Progenitor cell of endocrine pancreas (in vitro differentiated cells): ENCODE measurements at regions not wholly inside any gene's neighbourhood (a gene's known extent, or its start where the extent isn't known, plus 50 kb on each side); places are given as distances from the start of the nearest gene placed in this dataset.

Source experiments
- DNase-seq: peaks from one replicate; pipeline ENCODE4 v3.0.0; 2021; ENCODE audit warnings: low spot score; ENCODE audit not compliant: unreplicated experiment
- H3K27ac Mint-ChIP-seq: 2 replicates; pipeline ENCODE4 v1.8.0; 2021; ENCODE audit warnings: mild to moderate bottlenecking, moderate library complexity, mixed read lengths
- H3K27me3 Mint-ChIP-seq: 2 replicates; pipeline ENCODE4 v1.8.0; 2021; ENCODE audit warnings: mixed read lengths
- H3K36me3 Mint-ChIP-seq: 2 replicates; pipeline ENCODE4 v1.8.0; 2022; ENCODE audit warnings: mixed read lengths; ENCODE audit not compliant: insufficient read depth
- H3K4me1 Mint-ChIP-seq: 2 replicates; pipeline ENCODE4 v1.8.0; 2021; ENCODE audit warnings: low read depth, mixed read lengths
- H3K4me3 Mint-ChIP-seq: 2 replicates; pipeline ENCODE4 v1.8.0; 2021; ENCODE audit warnings: low read depth, mild to moderate bottlenecking, moderate library complexity, mixed read lengths
- H3K9me3 Mint-ChIP-seq: 2 replicates; pipeline ENCODE4 v1.8.0; 2021; ENCODE audit warnings: low read depth, mixed read lengths
- TF ChIP-seq, protein P1 (sequence below): fragments of 200-600 bp; sonication (generic); IDR thresholded peaks from one replicate; pipeline ENCODE4 v1.5.0; 2021; ENCODE audit warnings: antibody characterized with exemption, mild to moderate bottlenecking; ENCODE audit not compliant: unreplicated experiment

DNA sequence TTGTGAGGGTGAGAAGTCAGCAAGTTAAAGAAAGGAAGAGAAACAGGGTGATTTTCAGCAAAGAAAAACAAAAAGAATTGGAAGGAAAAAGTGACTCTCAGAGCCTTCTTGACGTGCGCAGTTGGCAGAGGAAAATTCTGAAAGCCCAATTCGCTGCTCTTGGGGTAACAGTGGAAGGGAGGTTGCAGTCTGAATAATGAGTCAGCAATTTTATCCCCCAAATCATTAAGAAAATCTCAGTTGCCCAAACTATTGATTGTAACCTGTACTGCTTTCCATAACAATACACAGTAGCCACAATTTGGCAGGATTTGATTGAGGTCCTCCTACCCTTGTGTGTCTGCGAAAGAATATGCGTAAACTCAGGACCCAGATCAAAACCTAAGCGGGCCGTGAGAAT lies 309.1 kb downstream of the EMP1 start:
- Mint-ChIP-seq H3K27ac (no peak overlapping the region), H3K4me1 (no peaks in the 10 kb centered on the region), H3K9me3 (no peaks in the 10 kb centered on the region), H3K27me3 (peaks cover 3% of the 10 kb centered on the region), H3K4me3 (no peak overlapping the region), H3K36me3 (no peaks in the 10 kb centered on the region)
- no peak for DNase-seq
- TF ChIP-seq, protein P1, sequence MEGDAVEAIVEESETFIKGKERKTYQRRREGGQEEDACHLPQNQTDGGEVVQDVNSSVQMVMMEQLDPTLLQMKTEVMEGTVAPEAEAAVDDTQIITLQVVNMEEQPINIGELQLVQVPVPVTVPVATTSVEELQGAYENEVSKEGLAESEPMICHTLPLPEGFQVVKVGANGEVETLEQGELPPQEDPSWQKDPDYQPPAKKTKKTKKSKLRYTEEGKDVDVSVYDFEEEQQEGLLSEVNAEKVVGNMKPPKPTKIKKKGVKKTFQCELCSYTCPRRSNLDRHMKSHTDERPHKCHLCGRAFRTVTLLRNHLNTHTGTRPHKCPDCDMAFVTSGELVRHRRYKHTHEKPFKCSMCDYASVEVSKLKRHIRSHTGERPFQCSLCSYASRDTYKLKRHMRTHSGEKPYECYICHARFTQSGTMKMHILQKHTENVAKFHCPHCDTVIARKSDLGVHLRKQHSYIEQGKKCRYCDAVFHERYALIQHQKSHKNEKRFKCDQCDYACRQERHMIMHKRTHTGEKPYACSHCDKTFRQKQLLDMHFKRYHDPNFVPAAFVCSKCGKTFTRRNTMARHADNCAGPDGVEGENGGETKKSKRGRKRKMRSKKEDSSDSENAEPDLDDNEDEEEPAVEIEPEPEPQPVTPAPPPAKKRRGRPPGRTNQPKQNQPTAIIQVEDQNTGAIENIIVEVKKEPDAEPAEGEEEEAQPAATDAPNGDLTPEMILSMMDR = no peak

DNA sequence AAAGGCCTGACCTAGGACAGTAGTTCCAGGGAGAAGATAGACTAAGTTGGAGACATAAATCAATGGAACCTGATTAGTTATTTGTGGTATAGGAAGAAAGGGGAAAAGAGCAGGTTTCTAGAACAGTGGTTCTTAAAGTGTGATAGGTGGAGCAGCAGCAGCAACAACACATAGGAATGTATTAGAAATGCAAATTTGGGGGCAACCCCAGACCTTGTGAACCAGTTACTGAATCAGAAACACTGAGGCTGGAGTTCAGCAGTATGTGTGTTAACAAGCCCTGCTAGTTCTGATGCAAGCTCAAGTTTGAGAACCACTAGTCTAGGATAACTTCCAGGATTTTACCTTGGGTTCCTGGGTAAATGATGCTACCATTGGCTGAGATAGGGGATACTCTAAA lies 308.7 kb downstream of the EMP1 start:
- H3K36me3 Mint-ChIP-seq = no peaks in the 10 kb centered on the region
- no peak overlapping the region for H3K4me3 Mint-ChIP-seq
- peaks cover 3% of the 10 kb centered on the region for H3K27me3 Mint-ChIP-seq
- no peaks in the 10 kb centered on the region for H3K4me1 Mint-ChIP-seq
- TF ChIP-seq, protein P1 = no peak
- H3K9me3 Mint-ChIP-seq = no peaks in the 10 kb centered on the region
- DNase-seq = no peak
- H3K27ac Mint-ChIP-seq = no peak overlapping the region

DNA sequence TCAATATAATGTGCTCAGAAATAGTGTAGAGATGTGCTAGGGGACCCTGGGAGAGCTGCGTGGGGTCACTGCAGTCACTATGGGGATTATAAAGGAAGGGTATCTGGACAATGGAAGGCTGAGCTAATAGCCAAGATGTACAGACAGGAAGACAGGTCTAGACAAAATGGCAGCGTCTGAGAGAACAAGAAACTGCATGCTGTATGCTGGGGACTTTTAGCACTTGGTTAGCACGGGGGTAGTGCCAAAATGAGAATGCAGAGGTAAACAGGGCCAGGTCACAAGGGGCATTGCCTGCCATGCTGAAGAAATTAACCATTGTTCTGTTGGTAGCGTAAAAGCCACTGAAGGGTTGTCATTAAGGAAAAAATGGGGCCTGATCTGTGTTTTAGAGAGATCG lies 308.2 kb downstream of the EMP1 start:
- no peak overlapping the region for H3K4me3 Mint-ChIP-seq
- DNase-seq = no peak
- peaks cover 4% of the 10 kb centered on the region for H3K27me3 Mint-ChIP-seq
- H3K27ac Mint-ChIP-seq = no peak overlapping the region
- no peaks in the 10 kb centered on the region for H3K36me3 Mint-ChIP-seq
- no peaks in the 10 kb centered on the region for H3K9me3 Mint-ChIP-seq
- H3K4me1 Mint-ChIP-seq = no peaks in the 10 kb centered on the region
- TF ChIP-seq, protein P1 = no peak

DNA sequence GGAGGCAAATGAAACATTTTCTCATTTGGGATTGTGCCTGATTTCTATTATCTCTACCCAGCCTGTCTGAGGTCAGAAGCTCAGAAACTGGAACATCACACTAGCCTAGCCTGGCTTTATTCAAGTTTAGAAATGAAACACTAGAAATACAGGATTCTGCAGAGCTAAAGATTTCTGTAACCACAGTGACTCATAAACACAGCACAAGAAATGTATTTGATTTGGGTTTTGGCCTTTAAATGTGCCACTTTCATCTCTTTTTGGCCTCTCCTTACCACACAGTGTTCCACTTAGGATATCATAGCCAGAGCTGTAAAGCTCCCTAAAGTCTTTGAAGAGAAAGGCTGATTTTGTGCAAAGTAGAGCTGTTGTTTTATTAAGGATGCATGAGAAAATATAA lies 307.5 kb downstream of the EMP1 start:
- TF ChIP-seq, protein P1 = no peak
- Mint-ChIP-seq H3K36me3 (no peaks in the 10 kb centered on the region), H3K27me3 (peaks cover 11% of the 10 kb centered on the region), H3K4me3 (no peak overlapping the region), H3K9me3 (no peaks in the 10 kb centered on the region), H3K4me1 (no peaks in the 10 kb centered on the region), H3K27ac (no peak overlapping the region)
- DNase-seq = no peak

DNA sequence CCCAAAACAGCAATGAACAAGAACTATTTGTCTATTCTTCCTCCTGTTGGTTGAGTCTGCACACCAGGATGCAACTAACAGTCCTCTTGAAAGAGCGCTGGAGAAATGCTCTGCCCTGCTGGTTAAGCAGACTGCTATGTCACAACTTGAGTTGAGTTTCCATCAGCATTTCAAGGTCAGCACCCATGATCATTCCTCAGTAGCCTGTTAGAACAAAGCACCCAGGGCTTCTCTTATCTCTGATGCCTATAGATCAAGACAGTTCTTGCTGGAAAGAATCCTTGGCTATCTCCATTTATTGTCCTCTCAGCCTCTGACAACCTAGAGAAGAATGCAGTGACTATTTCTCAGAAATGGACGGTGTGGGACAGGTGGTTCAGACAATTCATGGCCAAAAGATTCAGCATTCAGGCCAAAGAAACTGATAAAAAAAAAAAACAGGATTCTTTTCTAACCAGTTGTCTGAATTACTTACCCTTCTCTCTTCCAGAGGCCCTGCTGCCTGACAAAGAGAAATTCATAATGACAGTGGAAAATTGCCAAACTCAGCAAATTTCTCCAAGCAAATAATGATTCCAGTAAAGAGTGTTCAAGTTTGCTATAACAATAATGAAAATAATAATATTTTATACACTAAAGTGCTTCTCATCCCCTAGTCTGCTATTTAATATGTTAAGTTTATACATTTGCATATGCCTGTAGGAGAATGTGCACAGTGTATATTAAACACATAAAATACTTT lies 306.7 kb downstream of the EMP1 start:
- DNase-seq = no peak
- H3K27ac Mint-ChIP-seq = no peak overlapping the region
- H3K4me1 Mint-ChIP-seq = no peaks in the 10 kb centered on the region
- H3K27me3 Mint-ChIP-seq = peaks cover 18% of the 10 kb centered on the region
- no peaks in the 10 kb centered on the region for H3K36me3 Mint-ChIP-seq
- no peaks in the 10 kb centered on the region for H3K9me3 Mint-ChIP-seq
- TF ChIP-seq, protein P1 = no peak
- no peak overlapping the region for H3K4me3 Mint-ChIP-seq
